Keratinocyte (primary cell): ENCODE measurements at regions not wholly inside any gene's neighbourhood (a gene's known extent, or its start where the extent isn't known, plus 50 kb on each side); places are given as distances from the start of the nearest gene placed in this dataset.

Experiments
- EZH2 ChIP-seq: IDR thresholded peaks from one replicate; pipeline ENCODE4 v1.6.1; 2012; ENCODE audit warnings: inconsistent platforms, mild to moderate bottlenecking, low read length, moderate library complexity
- TF ChIP-seq, protein P1 (sequence below), 3 experiments: IDR thresholded peaks in 1 of 3; conservative IDR thresholded peaks in 1 of 3; optimal IDR thresholded peaks in 1 of 3; 2 replicates in 2 of 3; 3 replicates in 1 of 3; pipeline versions ENCODE3 to v1.5.1; 2011; ENCODE audit warnings: low read length in 3 of 3, mild to moderate bottlenecking in 3 of 3, moderate library complexity in 2 of 3, control low read depth in 1 of 3, inconsistent platforms in 1 of 3; ENCODE audit not compliant: insufficient read depth in 2 of 3; ENCODE audit errors: extremely low read depth in 1 of 3

DNA sequence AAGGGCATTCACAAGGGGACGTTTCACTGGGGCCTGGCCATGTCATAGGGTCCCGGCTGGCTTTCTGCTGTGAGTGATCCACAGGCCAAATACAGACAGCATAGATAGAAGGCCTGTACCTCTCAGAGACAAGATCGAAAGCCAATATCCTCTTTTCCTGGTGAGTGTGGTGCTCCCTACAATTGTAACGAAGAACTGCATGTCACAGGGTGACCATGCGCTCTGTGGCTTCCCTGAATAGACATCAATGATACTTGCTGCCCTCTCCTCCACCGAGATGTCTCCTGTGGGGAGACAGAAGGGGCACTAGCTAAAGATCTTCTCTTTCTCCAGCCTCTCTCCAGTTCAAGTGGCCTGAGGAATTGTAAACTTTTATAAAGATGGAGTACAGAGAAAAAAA lies 226.1 kb upstream of the POU2AF2 start:
- TF ChIP-seq, protein P1, sequence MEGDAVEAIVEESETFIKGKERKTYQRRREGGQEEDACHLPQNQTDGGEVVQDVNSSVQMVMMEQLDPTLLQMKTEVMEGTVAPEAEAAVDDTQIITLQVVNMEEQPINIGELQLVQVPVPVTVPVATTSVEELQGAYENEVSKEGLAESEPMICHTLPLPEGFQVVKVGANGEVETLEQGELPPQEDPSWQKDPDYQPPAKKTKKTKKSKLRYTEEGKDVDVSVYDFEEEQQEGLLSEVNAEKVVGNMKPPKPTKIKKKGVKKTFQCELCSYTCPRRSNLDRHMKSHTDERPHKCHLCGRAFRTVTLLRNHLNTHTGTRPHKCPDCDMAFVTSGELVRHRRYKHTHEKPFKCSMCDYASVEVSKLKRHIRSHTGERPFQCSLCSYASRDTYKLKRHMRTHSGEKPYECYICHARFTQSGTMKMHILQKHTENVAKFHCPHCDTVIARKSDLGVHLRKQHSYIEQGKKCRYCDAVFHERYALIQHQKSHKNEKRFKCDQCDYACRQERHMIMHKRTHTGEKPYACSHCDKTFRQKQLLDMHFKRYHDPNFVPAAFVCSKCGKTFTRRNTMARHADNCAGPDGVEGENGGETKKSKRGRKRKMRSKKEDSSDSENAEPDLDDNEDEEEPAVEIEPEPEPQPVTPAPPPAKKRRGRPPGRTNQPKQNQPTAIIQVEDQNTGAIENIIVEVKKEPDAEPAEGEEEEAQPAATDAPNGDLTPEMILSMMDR (optimal IDR thresholded peaks at IDR 0.05 in 1 of 3, IDR thresholded peaks at IDR 0.05 in 1 of 3, conservative IDR thresholded peaks at IDR 0.05 in 1 of 3; ENCODE audit: extremely low read depth in 1 of 3, insufficient read depth in 2 of 3, low read length in 3 of 3): no peak
- no peak for TF ChIP-seq EZH2
